ENCODE measurements at regions not wholly inside any gene's neighbourhood (a gene's known extent, or its start where the extent isn't known, plus 50 kb on each side); places are given as distances from the start of the nearest gene placed in this dataset.

DNA sequence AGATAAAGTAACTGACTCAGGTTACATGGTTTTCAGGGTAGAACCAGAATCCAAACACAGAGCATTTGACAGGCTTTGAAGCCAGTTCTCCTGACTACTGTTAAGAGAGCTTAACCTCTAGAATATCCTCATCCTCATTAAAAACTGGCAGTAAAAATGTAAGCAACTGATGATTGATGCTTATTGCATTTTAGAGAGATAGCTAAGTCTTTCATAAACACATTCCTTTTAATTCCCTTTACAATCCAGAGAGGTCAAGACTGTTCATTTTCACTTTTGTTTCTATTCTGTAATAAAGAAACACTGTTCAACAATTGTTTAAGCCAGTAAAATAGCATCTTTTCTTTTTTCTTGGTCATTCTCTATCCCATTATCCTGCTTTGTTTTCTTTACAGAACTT is 53.9 kb upstream of the RAB27B start:
- TF ChIP-seq EZH2 (IDR thresholded peaks at IDR 0.05; ENCODE audit: borderline replicate concordance), result no peak
- TF ChIP-seq, protein P1, sequence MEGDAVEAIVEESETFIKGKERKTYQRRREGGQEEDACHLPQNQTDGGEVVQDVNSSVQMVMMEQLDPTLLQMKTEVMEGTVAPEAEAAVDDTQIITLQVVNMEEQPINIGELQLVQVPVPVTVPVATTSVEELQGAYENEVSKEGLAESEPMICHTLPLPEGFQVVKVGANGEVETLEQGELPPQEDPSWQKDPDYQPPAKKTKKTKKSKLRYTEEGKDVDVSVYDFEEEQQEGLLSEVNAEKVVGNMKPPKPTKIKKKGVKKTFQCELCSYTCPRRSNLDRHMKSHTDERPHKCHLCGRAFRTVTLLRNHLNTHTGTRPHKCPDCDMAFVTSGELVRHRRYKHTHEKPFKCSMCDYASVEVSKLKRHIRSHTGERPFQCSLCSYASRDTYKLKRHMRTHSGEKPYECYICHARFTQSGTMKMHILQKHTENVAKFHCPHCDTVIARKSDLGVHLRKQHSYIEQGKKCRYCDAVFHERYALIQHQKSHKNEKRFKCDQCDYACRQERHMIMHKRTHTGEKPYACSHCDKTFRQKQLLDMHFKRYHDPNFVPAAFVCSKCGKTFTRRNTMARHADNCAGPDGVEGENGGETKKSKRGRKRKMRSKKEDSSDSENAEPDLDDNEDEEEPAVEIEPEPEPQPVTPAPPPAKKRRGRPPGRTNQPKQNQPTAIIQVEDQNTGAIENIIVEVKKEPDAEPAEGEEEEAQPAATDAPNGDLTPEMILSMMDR (IDR thresholded peaks at IDR 0.05; ENCODE audit: poor library complexity), result no peak

Data from hepatocyte (in vitro differentiated cells).